Coronary artery (tissue), 2 donors: ENCODE measurements at regions not wholly inside any gene's neighbourhood (a gene's known extent, or its start where the extent isn't known, plus 50 kb on each side); places are given as distances from the start of the nearest gene placed in this dataset.

Source experiments
- DNase-seq: peaks from one replicate; pipeline ENCODE4 v3.0.0-alpha.2; 2017; ENCODE audit warnings: low spot score
- H3K27ac ChIP-seq, 2 donors: fragments of 200-600 bp; sonication (generic); one replicate each; pipeline ENCODE4 v1.5.1; 2016 to 2019
- H3K4me3 ChIP-seq: fragments of 200-600 bp; sonication (generic); 2 replicates; pipeline ENCODE4 v1.5.1; 2016; ENCODE audit warnings: mild to moderate bottlenecking, moderate library complexity
- TF ChIP-seq, protein P1 (sequence below): fragments of 200-600 bp; sonication (generic); IDR thresholded peaks from one replicate; pipeline ENCODE4 v1.5.1; 2019; ENCODE audit warnings: antibody characterized with exemption

DNA sequence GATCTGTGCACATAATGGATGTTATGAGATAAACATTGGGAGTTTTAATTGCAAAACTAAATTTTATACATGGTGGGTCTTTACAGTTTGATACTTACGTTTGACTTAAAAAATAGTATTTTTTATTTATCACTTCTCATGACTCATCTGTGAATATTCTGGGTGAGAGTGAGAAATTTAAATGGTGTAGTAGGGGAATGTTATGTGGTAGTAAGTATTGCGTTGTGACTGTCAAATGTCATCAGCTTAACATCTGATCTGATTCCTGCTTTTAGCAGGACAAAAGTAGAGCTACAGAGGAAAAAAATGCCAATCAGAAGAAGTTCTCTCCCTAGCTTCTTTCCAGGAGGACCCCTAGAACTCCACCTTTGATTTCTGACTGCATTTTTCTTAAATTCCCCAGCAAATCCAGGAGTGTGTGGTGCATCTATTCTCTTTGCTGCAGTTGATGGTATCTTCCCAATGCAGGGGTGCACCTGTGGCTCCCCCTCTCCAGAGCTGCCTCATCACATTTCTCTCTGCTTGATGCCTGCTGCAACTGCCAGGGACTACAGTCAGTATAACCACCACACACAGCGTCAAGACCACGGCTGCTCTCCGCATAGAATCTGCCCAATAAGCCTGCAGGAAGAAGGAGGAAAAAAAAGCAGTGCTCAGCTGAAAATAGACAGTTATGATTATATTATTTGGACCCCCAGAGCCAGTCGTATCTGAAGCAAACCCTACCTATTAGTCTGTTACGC, 151.3 kb upstream of the THUMPD2 start:
- DNase-seq: no peak
- no peak overlapping the region for H3K4me3 ChIP-seq
- TF ChIP-seq, protein P1, sequence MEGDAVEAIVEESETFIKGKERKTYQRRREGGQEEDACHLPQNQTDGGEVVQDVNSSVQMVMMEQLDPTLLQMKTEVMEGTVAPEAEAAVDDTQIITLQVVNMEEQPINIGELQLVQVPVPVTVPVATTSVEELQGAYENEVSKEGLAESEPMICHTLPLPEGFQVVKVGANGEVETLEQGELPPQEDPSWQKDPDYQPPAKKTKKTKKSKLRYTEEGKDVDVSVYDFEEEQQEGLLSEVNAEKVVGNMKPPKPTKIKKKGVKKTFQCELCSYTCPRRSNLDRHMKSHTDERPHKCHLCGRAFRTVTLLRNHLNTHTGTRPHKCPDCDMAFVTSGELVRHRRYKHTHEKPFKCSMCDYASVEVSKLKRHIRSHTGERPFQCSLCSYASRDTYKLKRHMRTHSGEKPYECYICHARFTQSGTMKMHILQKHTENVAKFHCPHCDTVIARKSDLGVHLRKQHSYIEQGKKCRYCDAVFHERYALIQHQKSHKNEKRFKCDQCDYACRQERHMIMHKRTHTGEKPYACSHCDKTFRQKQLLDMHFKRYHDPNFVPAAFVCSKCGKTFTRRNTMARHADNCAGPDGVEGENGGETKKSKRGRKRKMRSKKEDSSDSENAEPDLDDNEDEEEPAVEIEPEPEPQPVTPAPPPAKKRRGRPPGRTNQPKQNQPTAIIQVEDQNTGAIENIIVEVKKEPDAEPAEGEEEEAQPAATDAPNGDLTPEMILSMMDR: no peak
- H3K27ac ChIP-seq: no peak overlapping the region

DNA sequence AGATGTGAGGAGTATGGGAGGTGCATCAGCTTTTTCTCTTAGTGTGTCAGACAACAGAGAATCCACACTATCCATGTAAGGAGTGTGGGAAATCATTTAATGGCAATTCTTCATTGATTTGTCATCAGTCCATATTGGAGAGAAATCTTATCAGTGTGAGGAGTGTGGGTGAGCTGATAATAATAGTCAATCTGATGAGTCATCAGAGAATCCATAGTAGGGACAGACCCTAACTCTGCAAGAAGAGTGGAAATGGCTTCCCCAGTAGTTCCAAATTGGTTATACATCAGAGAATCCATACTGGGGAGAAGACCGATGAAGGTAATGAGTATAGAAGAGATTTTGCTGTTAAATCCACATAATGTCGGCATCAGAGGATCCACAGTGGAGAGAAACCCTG, 150.5 kb upstream of the THUMPD2 start:
- no peak overlapping the region for H3K4me3 ChIP-seq
- TF ChIP-seq, protein P1: no peak
- no peak overlapping the region for H3K27ac ChIP-seq
- DNase-seq: no peak

DNA sequence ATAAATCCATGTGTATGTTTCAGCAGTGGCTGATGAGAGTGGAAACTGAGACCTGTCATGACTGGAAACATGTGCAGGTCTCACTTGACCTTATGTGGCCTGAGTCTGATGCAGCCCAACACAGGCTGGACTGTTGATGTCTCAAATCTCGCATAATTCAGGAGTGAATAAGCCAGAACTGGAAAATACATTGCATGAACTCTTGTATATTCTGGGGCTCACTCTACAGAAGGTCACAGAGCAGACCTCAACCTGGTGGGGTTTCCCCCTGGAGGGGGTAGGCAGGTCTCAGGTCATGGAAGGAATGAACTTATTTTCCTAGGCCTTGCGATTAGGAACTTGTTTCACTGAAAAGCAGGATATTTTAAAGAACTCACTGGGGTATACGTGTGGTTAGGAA, 146.3 kb upstream of the THUMPD2 start:
- no peak overlapping the region for H3K27ac ChIP-seq
- TF ChIP-seq, protein P1: no peak
- no peak overlapping the region for H3K4me3 ChIP-seq
- no peak for DNase-seq

DNA sequence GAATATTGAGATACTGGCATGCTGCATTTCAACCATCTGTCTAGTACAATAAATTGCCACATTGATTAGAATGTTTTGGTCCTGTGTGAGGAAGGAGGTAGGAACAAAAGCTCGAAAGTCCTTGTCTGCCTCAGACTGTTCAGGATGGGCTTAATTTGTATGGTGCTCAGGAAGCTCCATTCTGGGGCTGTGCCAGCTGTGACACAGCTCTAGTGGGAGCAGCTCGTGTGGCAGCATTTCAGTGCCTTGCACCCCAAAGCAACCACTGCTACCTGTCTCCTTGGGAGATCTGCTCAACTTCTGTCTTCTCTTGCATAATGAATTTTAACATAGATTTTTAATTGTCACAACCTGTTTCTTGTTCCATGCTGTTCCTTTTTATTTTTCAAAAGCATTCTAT, 144.4 kb upstream of the THUMPD2 start:
- no peak for DNase-seq
- Histone ChIP-seq H3K27ac (no peak overlapping the region), H3K4me3 (no peak overlapping the region)
- TF ChIP-seq, protein P1: no peak

DNA sequence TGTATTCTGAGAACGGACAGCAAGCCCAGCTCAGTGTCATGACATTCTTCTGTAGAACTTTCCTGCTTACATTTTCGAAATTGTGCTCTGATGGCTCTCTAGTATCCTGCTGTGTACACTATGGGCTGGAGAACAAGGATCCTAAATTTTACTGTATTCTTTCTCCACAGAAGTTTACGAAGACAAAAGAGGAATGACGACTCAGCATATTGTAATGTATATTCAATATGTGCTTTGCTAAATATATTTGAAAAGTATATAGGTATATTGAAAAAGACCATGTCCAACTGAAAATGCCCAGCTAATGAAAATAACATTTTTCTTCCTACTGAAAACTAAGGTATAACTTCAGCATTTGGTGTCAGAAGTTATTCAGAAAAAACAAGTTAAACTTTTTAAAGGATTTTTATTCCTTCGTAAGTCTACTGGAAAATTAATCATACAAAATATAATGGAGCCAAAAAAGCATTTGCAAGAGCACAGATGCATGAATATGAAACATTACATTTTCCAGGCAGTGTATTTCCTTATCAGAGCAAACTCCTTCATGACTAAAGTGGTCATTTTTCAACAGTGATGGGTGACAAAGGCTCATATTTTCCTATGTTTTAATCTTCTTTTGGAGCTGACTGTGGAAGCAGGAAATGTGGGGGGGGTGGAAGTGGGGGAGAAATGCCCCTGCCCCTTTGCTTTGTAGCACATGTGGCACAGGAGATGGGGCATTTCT, 143.8 kb upstream of the THUMPD2 start:
- H3K27ac ChIP-seq: no peak overlapping the region
- H3K4me3 ChIP-seq: no peak overlapping the region
- TF ChIP-seq, protein P1: no peak
- no peak for DNase-seq

DNA sequence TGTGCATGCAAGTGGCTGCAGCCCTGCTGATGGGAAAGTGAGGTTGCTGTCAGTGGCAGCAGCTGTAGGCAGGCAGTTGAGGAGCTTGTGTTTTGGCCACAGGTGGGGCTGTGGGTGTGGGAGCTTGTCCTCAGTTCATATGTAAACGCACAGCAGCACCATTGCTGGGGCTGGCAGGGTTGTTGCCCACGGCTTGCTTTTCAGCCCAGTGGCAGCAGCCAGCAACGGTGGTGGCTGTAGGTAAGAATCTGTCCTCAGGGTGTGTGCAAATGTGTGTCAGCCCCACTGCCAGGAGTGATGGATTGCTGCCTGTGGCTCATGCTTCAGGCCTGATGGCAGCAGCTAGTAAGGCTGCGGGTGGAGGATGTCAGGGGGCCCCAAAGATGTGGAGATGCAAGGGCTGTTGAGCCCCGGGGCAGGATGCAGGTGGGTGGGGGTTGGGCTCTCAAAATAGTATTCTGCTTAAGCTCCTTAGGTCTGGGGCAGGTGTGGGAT, 141.3 kb upstream of the THUMPD2 start:
- no peak for DNase-seq
- Histone ChIP-seq H3K4me3 (no peak overlapping the region), H3K27ac (no peak overlapping the region)
- TF ChIP-seq, protein P1: no peak
